ENCODE measurements at regions not wholly inside any gene's neighbourhood (a gene's known extent, or its start where the extent isn't known, plus 50 kb on each side); places are given as distances from the start of the nearest gene placed in this dataset.

GRCh38 chr4:156442912-156443311, 489.2 kb upstream of the CTSO start:
- CTCF ChIA-PET = no interaction called here
- Mint-ChIP-seq H3K27ac (no peak overlapping the region), H3K4me3 (no peak overlapping the region), H3K36me3 (no peaks in the 10 kb centered on the region), H3K27me3 (no peaks in the 10 kb centered on the region), H3K4me1 (no peaks in the 10 kb centered on the region), H3K9me3 (no peaks in the 10 kb centered on the region)
- DNase-seq = no peak

DNA sequence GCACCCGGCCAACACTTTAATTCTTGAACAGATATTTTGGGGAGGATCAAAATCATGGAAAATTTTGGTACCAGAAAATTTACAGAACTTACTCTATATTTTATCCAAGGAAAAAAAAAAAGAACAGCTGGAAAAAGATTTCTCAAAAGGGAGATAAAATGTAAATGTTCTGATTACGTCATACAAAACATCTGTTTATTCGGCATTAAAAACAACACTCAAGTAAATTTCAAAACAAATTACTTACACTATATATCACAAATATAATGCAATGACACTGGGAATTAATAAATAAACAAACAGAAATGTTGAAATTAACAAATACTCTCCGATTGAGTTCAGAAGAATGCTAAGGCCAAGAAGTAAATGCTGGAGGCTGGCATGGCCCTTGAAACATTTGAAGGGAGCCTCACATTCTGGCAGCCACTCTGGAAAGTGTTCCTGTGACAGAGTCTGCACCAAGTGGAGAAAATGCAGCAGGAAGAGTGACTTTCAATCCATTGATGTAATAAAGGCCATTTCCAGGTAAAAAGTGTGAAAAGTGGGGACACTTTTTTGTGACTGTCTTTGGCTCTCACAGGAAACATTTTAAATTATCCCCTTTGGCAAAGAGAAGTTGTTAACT, 486.0 kb upstream of the CTSO start:
- no peak for DNase-seq
- Mint-ChIP-seq H3K4me1 (no peaks in the 10 kb centered on the region), H3K4me3 (no peak overlapping the region), H3K9me3 (no peaks in the 10 kb centered on the region), H3K27me3 (no peaks in the 10 kb centered on the region), H3K36me3 (no peaks in the 10 kb centered on the region), H3K27ac (no peak overlapping the region)
- CTCF ChIA-PET = no interaction called here

DNA sequence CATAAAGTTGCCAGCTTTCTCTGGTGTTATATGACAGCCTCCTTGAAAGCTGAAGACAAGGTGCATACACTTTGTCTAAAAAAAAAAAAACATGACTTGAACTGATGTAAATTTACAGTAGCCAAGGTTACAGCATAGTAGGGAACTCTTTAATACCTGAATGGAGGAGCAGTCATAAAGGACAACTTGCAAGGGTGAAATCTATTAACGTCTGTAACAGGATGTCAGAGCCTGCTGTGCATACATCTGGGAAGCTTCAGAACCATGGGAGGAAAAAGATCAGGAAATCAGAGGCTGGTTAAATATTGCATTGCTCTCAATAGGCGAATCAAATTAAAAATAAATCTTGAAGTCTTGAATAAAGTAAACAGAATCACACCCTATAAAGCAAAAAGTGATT, 484.0 kb upstream of the CTSO start:
- H3K4me3 Mint-ChIP-seq = no peak overlapping the region
- H3K9me3 Mint-ChIP-seq = no peaks in the 10 kb centered on the region
- no peak for DNase-seq
- H3K27ac Mint-ChIP-seq = no peak overlapping the region
- no peaks in the 10 kb centered on the region for H3K36me3 Mint-ChIP-seq
- H3K27me3 Mint-ChIP-seq = no peaks in the 10 kb centered on the region
- CTCF ChIA-PET = no interaction called here
- H3K4me1 Mint-ChIP-seq = no peaks in the 10 kb centered on the region

DNA sequence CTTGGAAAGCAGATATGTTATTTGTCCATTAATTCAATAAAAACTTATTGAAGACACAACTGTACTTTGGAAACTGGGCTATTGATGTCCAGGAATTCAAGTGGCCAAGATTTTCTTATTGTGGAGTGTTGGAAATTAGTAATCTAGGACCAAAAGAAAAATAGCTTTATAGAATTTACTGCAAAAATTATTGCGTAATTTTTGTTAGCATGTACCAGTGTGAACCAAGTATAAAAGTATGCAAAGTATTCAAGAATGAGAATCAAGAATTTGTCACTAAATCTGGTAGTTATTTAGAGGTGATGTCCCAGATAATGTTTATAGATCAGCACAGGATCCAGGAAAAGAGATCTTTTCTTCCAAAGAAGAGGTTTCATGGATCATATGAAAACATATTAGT, 468.9 kb upstream of the CTSO start:
- Mint-ChIP-seq H3K27me3 (no peaks in the 10 kb centered on the region), H3K4me1 (no peaks in the 10 kb centered on the region), H3K9me3 (no peaks in the 10 kb centered on the region), H3K27ac (no peak overlapping the region), H3K36me3 (no peaks in the 10 kb centered on the region), H3K4me3 (no peak overlapping the region)
- DNase-seq = no peak
- CTCF ChIA-PET = no interaction called here

DNA sequence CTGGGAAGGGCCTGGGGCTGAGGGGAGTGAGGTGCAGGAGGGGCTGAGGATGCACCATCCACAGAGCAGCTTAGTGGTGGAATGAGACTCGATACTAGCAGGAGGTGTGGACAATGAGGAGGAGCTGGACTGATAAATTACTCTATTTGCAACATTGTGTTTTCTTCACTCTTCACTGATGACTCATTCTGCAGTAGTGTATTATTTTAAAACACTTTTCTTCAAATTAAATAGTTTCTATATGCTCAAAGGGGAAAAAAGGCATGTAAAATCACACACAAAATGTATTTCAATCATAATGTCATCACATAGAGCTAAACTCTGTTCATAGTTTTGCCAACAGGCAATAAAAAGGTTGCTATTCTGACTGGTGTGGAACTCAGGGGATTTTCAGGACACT, 467.0 kb upstream of the CTSO start:
- no peak for DNase-seq
- Mint-ChIP-seq H3K9me3 (no peaks in the 10 kb centered on the region), H3K4me1 (no peaks in the 10 kb centered on the region), H3K27ac (no peak overlapping the region), H3K4me3 (no peak overlapping the region), H3K36me3 (no peaks in the 10 kb centered on the region), H3K27me3 (no peaks in the 10 kb centered on the region)
- CTCF ChIA-PET = no interaction called here

GRCh38 chr4:156419080-156419685, 465.5 kb upstream of the CTSO start:
- CTCF ChIA-PET = no interaction called here
- no peak overlapping the region for H3K4me3 Mint-ChIP-seq

GRCh38 chr4:156414406-156414805, 460.7 kb upstream of the CTSO start:
- Mint-ChIP-seq H3K27ac (no peak overlapping the region), H3K4me1 (no peaks in the 10 kb centered on the region), H3K27me3 (no peaks in the 10 kb centered on the region), H3K9me3 (peaks cover 1% of the 10 kb centered on the region), H3K36me3 (no peaks in the 10 kb centered on the region), H3K4me3 (no peak overlapping the region)
- DNase-seq = no peak
- CTCF ChIA-PET = no interaction called here

More at GRCh38 chr4:156419080-156419685, 465.5 kb upstream of the CTSO start:
- Mint-ChIP-seq H3K27ac (no peak overlapping the region), H3K9me3 (peaks cover 1% of the 10 kb centered on the region), H3K27me3 (no peaks in the 10 kb centered on the region), H3K4me1 (no peaks in the 10 kb centered on the region), H3K36me3 (no peaks in the 10 kb centered on the region)
- DNase-seq = no peak

DNA sequence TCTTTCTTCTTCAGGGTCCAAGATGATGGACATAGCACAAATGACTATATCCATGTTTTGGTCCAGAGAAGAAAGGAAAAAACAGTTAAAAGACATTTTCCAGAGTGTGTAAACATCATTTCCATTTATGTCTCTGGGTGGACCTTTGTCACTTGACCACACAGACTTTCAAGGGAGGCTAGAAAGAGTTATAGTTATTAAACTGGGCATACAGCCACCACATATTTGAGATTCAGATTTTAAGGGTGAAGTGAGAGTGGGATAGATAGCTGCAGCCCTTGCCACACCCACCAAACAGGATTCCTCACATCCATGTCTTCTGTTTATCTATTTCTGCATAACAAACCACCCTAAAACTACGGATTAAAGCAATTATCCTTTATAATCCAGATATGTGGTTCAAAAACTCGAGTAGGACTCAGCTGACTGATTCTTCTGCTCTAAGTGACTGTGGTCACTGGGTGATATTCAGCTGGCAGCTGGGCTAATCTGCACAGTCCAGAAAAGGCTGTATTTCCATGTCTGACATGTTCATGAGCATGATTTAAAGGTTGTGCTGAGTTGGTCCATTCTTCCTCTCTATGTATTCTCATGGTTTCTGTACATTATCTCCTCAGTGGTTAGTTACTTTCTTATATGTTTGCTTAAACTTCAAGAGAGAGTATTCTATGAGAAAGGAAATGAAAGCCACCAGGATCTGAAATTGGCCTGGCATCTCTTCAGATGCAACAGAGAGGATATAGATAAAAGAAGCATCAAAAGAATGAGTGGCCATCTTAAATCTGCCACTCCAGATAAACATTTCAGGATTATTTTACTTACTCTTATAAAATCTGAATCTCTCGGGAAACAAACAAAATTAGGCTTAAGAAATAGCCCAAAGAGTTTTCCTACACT, 459.8 kb upstream of the CTSO start:
- CTCF ChIA-PET = no interaction called here
- Mint-ChIP-seq H3K9me3 (peaks cover 1% of the 10 kb centered on the region), H3K27ac (no peak overlapping the region), H3K27me3 (no peaks in the 10 kb centered on the region), H3K36me3 (no peaks in the 10 kb centered on the region), H3K4me3 (no peak overlapping the region), H3K4me1 (no peaks in the 10 kb centered on the region)
- no peak for DNase-seq

- Mint-ChIP-seq H3K9me3 (peaks cover 4% of the 10 kb centered on the region), H3K4me1 (no peaks in the 10 kb centered on the region), H3K36me3 (no peaks in the 10 kb centered on the region), H3K27me3 (no peaks in the 10 kb centered on the region), H3K4me3 (no peak overlapping the region), H3K27ac (no peak overlapping the region)
- DNase-seq = no peak
- CTCF ChIA-PET = no interaction called here
Measured at GRCh38 chr4:156411531-156411930, 457.9 kb upstream of the CTSO start.

DNA sequence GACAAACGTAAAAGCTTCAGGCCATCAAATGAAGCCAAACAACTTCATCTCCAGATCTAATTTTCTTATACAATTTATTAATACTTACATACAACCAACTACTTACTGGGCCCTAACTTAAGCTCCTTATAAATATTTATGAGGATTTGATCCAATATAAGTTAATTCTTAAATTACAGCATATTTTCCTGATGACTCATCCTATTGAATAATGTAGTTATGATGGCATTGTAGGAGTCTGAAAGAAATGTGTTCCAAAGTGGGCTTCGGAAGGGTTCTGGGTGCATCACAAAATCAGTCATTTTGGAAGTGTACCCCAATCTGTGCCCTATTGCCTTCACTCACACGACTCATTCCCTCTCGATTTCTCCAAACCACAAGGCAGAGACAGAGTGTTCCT, 455.1 kb upstream of the CTSO start:
- Mint-ChIP-seq H3K4me3 (no peak overlapping the region), H3K9me3 (peaks cover 9% of the 10 kb centered on the region), H3K4me1 (no peaks in the 10 kb centered on the region), H3K27me3 (no peaks in the 10 kb centered on the region), H3K27ac (no peak overlapping the region), H3K36me3 (no peaks in the 10 kb centered on the region)
- CTCF ChIA-PET = no interaction called here
- DNase-seq = no peak

GRCh38 chr4:156401371-156401770, 447.7 kb upstream of the CTSO start:
- Mint-ChIP-seq H3K4me3 (no peak overlapping the region), H3K4me1 (no peaks in the 10 kb centered on the region), H3K27me3 (no peaks in the 10 kb centered on the region), H3K36me3 (no peaks in the 10 kb centered on the region), H3K9me3 (peaks cover 5% of the 10 kb centered on the region), H3K27ac (no peak overlapping the region)
- no peak for DNase-seq
- CTCF ChIA-PET = no interaction called here

DNA sequence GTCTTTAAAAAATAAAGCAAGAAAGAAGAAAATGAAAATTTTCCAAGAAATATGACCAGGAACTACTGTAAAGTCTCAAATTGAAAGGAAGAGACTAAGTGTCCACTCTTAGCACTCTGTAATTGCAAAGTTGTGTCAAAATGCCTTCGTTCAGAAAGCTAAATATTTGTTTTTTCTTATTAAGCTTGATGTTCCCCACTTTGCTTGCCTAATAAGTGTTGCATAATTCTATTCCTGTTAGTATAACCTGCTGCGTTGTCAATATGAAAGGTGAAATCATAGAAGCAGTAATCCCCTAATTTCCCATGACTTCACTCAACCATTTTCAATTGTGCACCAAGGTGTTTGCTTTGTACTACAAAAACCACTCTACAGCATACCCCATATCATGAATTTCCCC, 442.9 kb upstream of the CTSO start:
- Mint-ChIP-seq H3K27me3 (no peaks in the 10 kb centered on the region), H3K4me1 (no peaks in the 10 kb centered on the region), H3K36me3 (no peaks in the 10 kb centered on the region), H3K4me3 (no peak overlapping the region), H3K27ac (no peak overlapping the region), H3K9me3 (peaks cover 1% of the 10 kb centered on the region)
- DNase-seq = no peak
- CTCF ChIA-PET = no interaction called here

DNA sequence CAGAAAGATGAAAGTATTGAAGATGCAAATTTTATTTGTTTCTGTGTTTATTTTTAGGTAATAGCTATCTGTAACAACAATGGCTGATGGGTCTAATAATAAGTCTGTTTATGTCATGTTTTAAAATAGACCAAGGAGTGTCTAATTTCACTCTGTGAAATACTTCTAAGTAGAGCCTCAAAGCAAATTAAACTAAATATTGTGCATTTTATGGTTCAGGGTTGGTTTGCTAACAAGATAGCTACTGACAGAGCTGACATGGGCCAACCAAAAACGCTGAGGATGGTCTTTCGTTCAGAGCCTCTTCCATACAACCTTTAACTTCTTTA, 437.6 kb upstream of the CTSO start:
- CTCF ChIA-PET = no interaction called here
- H3K27ac Mint-ChIP-seq = no peak overlapping the region

GRCh38 chr4:156390599-156391324, 437.1 kb upstream of the CTSO start:
- H3K9me3 Mint-ChIP-seq = peaks cover 6% of the 10 kb centered on the region
- no peak overlapping the region for H3K27ac Mint-ChIP-seq
- no peaks in the 10 kb centered on the region for H3K27me3 Mint-ChIP-seq
- H3K4me1 Mint-ChIP-seq = no peaks in the 10 kb centered on the region
- H3K36me3 Mint-ChIP-seq = no peaks in the 10 kb centered on the region
- CTCF ChIA-PET = no interaction called here
- no peak overlapping the region for H3K4me3 Mint-ChIP-seq
- no peak for DNase-seq

More for the DNA sequence above, 437.6 kb upstream of the CTSO start:
- DNase-seq = no peak
- Mint-ChIP-seq H3K36me3 (no peaks in the 10 kb centered on the region), H3K9me3 (peaks cover 6% of the 10 kb centered on the region), H3K4me1 (no peaks in the 10 kb centered on the region), H3K4me3 (no peak overlapping the region), H3K27me3 (no peaks in the 10 kb centered on the region)

- CTCF ChIA-PET = no interaction called here
- Mint-ChIP-seq H3K36me3 (no peaks in the 10 kb centered on the region), H3K4me1 (no peaks in the 10 kb centered on the region), H3K4me3 (no peak overlapping the region), H3K27ac (no peak overlapping the region), H3K9me3 (peaks cover 6% of the 10 kb centered on the region), H3K27me3 (no peaks in the 10 kb centered on the region)
- no peak for DNase-seq
Measured at GRCh38 chr4:156388826-156389225, 435.2 kb upstream of the CTSO start.
